ENCODE measurements at regions not wholly inside any gene's neighbourhood (a gene's known extent, or its start where the extent isn't known, plus 50 kb on each side); places are given as distances from the start of the nearest gene placed in this dataset.

GRCh38 chr10:110401401-110402076 is 96.2 kb upstream of the DUSP5 start:
- H3K4me3 ChIP-seq (replicated peaks in 1 of 3; ENCODE audit: insufficient read depth in 1 of 3, low read depth in 2 of 3, low read length in 3 of 3) = no peak overlapping the region
- no peak overlapping the region for H3K27ac ChIP-seq (ENCODE audit: extremely low read length, insufficient read depth, low read length)
- ATAC-seq (no peak), DNase-seq (ENCODE audit: low spot score) (no peak), FAIRE-seq (no peak)
- H3K36me3 ChIP-seq (replicated peaks in 1 of 2; ENCODE audit: control insufficient read depth in 1 of 2, insufficient read depth in 2 of 2, low read length in 2 of 2) = no peaks in the 10 kb centered on the region
- BruUV-seq (replicated peaks) = no TSS peak
- no peak overlapping the region for H3K9ac ChIP-seq (ENCODE audit: insufficient read depth, low read depth, low read length)
- no peaks in the 10 kb centered on the region for H3K9me3 ChIP-seq (ENCODE audit: low read length)
- peaks cover 29% of the 10 kb centered on the region for H3K4me1 ChIP-seq (ENCODE audit: insufficient read depth, low read length)
- no peaks in the 10 kb centered on the region for H3K79me2 ChIP-seq (ENCODE audit: insufficient read depth, low read length)
- H4K20me1 ChIP-seq (ENCODE audit: insufficient read depth, low read length) = no peaks in the 10 kb centered on the region
- intact Hi-C loops (cut with micrococcal nuclease; ENCODE audit: unreplicated experiment) = no loop called here
- no peak overlapping the region for H2AFZ ChIP-seq (ENCODE audit: low read length)
- in situ Hi-C loops (cut with HindIII; ENCODE audit: extremely low pct_ligation_motif_present, low pct_unique_long_range_greater_than_20kb) = no loop called here
- TF ChIP-seq CEBPG (CRISPR knock-in tag; IDR thresholded peaks at IDR 0.05) = no peak
- no peak for TF ChIP-seq MBNL3 (CRISPR knock-in tag; conservative IDR thresholded peaks at IDR 0.05)
- no peak for TF ChIP-seq DR1 (CRISPR knock-in tag; IDR thresholded peaks at IDR 0.05)
- no peak for TF ChIP-seq ZNF432 (CRISPR knock-in tag; IDR thresholded peaks at IDR 0.05; ENCODE audit: borderline replicate concordance)
- TF ChIP-seq FOSL1 (CRISPR knock-in tag; IDR thresholded peaks at IDR 0.05; ENCODE audit: borderline replicate concordance) = no peak
- TF ChIP-seq SRSF1 (optimal IDR thresholded peaks at IDR 0.05; ENCODE audit: low read depth, low read length) = no peak
- no peaks in the 10 kb centered on the region; a peak in 1 of 5 replicates for H3K27me3 ChIP-seq (ENCODE audit: control insufficient read depth in 1 of 2, insufficient read depth in 2 of 2, low read length in 2 of 2)
- POLR2A ChIA-PET = no interaction called here
- 41% methylated on average over 3 of the region's 3 CpGs for WGBS (ENCODE audit: low lambda C conversion rate)
- no peak overlapping the region for H3K4me2 ChIP-seq (ENCODE audit: low read depth, low read length)
- CTCF ChIA-PET (ENCODE audit: low intra/inter-chr PET ratio, low total read pairs) = no interaction called here

GRCh38 chr10:110402077-110402416 is 95.7 kb upstream of the DUSP5 start:
- POLR2A ChIA-PET = no interaction called here
- H3K27ac ChIP-seq (ENCODE audit: extremely low read length, insufficient read depth, low read length) = no peak overlapping the region

More at GRCh38 chr10:110402077-110402416, 95.7 kb upstream of the DUSP5 start:
- WGBS (ENCODE audit: low lambda C conversion rate) = 51% methylated on average over 8 of the region's 8 CpGs
- H3K9ac ChIP-seq (ENCODE audit: insufficient read depth, low read depth, low read length) = no peak overlapping the region
- no peak overlapping the region for H3K4me3 ChIP-seq (replicated peaks in 1 of 3; ENCODE audit: insufficient read depth in 1 of 3, low read depth in 2 of 3, low read length in 3 of 3)
- H3K36me3 ChIP-seq (replicated peaks in 1 of 2; ENCODE audit: control insufficient read depth in 1 of 2, insufficient read depth in 2 of 2, low read length in 2 of 2) = no peaks in the 10 kb centered on the region
- no peak overlapping the region for H2AFZ ChIP-seq (ENCODE audit: low read length)
- peaks cover 29% of the 10 kb centered on the region for H3K4me1 ChIP-seq (ENCODE audit: insufficient read depth, low read length)
- no peak for ATAC-seq
- no peaks in the 10 kb centered on the region for H4K20me1 ChIP-seq (ENCODE audit: insufficient read depth, low read length)
- no peak for FAIRE-seq
- TF ChIP-seq MAX (IDR thresholded peaks at IDR 0.05) (no peak), ZNF629 (CRISPR knock-in tag; conservative IDR thresholded peaks at IDR 0.05) (peak; percentile 54), JUN (CRISPR knock-in tag; IDR thresholded peaks at IDR 0.05) (no peak), NBN (conservative IDR thresholded peaks at IDR 0.05) (no peak), ZBTB44 (CRISPR knock-in tag; IDR thresholded peaks at IDR 0.05) (no peak)
- intact Hi-C loops (cut with micrococcal nuclease; ENCODE audit: unreplicated experiment) (no loop called here), in situ Hi-C loops (cut with HindIII; ENCODE audit: extremely low pct_ligation_motif_present, low pct_unique_long_range_greater_than_20kb) (no loop called here)
- H3K4me2 ChIP-seq (ENCODE audit: low read depth, low read length) = no peak overlapping the region
- CTCF ChIA-PET (ENCODE audit: low intra/inter-chr PET ratio, low total read pairs) = no interaction called here
- DNase-seq (ENCODE audit: low spot score) = no peak
- no peaks in the 10 kb centered on the region for H3K9me3 ChIP-seq (ENCODE audit: low read length)
- H3K79me2 ChIP-seq (ENCODE audit: insufficient read depth, low read length) = no peaks in the 10 kb centered on the region
- no peaks in the 10 kb centered on the region; a peak in 1 of 5 replicates for H3K27me3 ChIP-seq (ENCODE audit: control insufficient read depth in 1 of 2, insufficient read depth in 2 of 2, low read length in 2 of 2)
- no TSS peak for BruUV-seq (replicated peaks)

All from HepG2 (cell line).